Fibroblast of mammary gland (primary cell): ENCODE measurements at regions not wholly inside any gene's neighbourhood (a gene's known extent, or its start where the extent isn't known, plus 50 kb on each side); places are given as distances from the start of the nearest gene placed in this dataset.
"Not testable (repeated sequence)": the region's sequence is repeated elsewhere in the genome, so short reads cannot be mapped to it uniquely, and the experiment has no call there.

ENCODE experiments used
- DNase-seq: peaks from one replicate; pipeline ENCODE4 v3.0.0-alpha.2; 2010; ENCODE audit warnings: low read depth
- H3K4me3 ChIP-seq: 2 replicates; pipeline ENCODE4 v1.5.1; 2011; ENCODE audit warnings: low read depth, mild to moderate bottlenecking, low read length, moderate library complexity; ENCODE audit not compliant: control insufficient read depth
- TF ChIP-seq, protein P1 (sequence below): conservative IDR thresholded peaks from 2 replicates; pipeline ENCODE4 v1.5.1; 2011; ENCODE audit warnings: low read depth, low read length, inconsistent platforms; ENCODE audit not compliant: control insufficient read depth, insufficient read depth

DNA sequence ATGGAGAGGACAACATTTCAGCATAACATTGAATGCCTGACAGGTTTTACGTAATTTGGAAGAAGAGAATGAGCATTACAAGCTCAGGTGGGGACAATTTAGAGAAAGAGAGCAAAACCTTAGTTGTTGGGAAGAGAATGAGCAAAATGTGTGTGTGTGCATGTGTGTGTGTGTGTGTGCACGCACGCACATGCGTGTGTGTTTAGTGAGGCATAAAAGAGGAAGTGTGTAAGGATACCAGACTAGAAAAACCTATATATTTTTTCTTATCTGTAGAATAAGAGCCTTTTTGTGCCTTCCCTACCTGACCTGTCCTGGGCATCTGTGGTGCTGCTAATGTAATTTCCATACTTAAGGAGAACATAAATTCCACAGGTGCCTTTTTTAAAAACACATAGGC is 99.0 kb upstream of the PLXNA2 start:
- H3K4me3 ChIP-seq: no peak overlapping the region
- TF ChIP-seq, protein P1, sequence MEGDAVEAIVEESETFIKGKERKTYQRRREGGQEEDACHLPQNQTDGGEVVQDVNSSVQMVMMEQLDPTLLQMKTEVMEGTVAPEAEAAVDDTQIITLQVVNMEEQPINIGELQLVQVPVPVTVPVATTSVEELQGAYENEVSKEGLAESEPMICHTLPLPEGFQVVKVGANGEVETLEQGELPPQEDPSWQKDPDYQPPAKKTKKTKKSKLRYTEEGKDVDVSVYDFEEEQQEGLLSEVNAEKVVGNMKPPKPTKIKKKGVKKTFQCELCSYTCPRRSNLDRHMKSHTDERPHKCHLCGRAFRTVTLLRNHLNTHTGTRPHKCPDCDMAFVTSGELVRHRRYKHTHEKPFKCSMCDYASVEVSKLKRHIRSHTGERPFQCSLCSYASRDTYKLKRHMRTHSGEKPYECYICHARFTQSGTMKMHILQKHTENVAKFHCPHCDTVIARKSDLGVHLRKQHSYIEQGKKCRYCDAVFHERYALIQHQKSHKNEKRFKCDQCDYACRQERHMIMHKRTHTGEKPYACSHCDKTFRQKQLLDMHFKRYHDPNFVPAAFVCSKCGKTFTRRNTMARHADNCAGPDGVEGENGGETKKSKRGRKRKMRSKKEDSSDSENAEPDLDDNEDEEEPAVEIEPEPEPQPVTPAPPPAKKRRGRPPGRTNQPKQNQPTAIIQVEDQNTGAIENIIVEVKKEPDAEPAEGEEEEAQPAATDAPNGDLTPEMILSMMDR: no peak
- DNase-seq: no peak

DNA sequence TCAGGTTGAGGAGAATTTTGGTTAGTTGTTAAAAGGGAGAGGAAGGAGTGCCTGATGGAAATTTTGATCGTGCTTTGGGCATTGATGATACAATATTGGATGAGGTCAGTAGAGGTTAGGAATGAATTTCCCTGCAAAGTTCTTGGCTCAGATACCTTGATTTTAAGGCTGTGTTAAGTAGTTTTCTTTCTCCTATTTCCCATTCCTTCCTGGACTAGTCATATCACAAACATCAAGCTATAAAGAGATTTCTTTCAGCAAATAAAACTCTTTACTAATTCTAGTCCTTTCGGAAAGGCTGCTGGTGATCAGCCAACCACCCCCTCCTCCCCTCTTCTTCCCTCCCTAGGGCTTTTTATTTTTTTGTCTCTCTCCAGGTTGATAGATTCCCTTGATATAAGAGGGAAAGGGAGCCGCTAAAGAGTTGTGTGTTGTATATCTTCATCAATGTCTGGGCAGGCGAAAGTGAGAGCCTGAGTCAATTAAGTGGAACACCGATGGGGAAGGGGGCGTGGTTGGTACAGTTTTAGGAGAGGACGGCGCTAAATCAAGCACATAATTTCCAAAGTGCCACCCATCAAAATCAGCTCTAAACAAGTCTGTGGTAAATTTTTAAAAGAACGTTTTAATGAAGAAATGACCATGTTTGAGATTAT is 100.1 kb upstream of the PLXNA2 start:
- TF ChIP-seq, protein P1: no peak
- no peak for DNase-seq
- H3K4me3 ChIP-seq: no peak overlapping the region

DNA sequence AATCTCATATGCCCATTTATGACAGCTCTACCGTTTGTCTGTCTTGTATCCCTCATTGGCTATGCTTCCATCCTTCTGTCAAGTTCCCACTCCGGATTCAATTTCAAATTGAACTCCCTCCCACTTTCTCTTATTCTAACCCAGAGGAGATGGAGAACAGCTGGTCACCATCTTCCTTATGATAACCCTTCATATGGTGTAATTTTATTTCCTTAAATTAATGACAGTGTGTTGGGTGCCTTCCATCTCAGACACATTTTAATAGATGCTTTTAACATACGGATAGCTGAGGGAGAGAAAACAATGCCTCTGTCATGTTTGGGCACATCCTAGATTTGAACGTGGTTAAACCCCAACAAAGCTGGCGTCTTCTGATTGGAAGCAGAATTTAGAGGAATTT is 103.0 kb upstream of the PLXNA2 start:
- no peak overlapping the region for H3K4me3 ChIP-seq
- TF ChIP-seq, protein P1: no peak
- DNase-seq: no peak

DNA sequence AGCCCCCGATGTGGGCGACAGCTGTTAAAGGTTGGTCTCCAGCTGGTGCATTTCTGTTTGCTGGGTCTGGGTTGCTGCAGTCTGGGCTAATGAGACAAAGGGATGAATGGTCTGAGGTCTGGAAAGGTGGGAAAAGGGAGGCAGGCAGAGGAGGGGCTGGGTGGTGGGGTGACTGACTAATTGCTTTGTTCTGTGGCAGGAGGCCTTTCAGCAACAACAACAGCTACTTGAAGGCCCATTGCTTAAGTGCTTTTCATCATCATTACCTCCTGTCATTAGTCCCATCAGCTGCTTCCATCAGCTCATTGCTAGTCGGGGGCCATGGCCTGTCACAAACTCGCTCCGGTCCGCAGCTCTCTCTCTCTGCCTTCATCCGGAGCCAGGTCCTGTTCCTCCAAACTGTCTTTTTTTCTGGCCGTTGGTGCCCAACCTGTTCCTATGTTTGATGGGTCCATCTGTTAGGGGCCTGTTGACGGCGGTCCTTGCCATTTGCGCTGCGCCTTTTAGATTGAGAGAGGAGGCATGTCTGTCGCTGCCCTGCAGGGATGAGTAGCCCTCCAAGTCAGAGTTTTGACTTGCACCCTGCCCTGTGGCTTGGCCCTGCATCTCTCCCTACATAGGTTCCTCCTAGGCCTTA is 105.6 kb upstream of the PLXNA2 start:
- H3K4me3 ChIP-seq: no peak overlapping the region
- DNase-seq: no peak
- TF ChIP-seq, protein P1: no peak

DNA sequence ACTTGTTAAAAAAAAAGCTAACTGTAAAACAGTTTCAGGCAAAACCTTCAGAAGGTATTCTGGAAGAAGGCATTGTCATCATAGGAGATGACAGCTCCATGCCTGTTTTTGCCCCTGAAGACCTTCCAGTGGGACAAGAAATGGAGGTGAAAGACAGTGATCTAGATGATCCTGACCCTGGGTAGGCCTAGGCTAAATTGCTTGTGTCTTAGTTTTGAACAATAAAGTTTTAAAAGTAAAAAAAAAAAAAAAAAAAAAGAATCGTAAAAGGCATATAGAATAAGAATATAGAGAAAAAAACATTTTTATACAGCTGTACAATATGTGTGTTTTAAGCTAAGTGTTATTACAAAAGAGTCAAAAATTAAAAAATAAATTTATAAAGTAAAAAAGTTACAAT is 106.6 kb upstream of the PLXNA2 start:
- no peak overlapping the region for H3K4me3 ChIP-seq
- DNase-seq: no peak
- TF ChIP-seq, protein P1: no peak

DNA sequence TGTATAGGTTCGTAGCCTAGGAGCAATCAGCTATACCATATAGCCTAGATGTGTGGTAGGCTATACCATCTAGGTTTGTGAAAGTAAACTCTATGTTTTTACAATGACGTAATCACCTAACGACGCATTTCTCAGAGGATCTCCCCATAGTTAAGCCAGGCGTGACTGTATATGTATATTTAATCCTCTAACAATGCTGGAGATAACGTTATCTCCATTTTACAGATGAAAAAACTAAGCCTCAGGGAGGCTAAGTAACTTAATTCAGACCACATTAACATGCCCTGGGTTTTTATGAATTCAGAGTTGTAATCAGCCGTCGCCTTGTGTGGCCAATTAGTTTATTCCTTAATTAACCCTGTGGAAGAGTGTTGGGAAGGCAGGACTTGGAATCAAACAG is 107.7 kb upstream of the PLXNA2 start:
- no peak overlapping the region for H3K4me3 ChIP-seq
- TF ChIP-seq, protein P1: no peak
- DNase-seq: no peak

DNA sequence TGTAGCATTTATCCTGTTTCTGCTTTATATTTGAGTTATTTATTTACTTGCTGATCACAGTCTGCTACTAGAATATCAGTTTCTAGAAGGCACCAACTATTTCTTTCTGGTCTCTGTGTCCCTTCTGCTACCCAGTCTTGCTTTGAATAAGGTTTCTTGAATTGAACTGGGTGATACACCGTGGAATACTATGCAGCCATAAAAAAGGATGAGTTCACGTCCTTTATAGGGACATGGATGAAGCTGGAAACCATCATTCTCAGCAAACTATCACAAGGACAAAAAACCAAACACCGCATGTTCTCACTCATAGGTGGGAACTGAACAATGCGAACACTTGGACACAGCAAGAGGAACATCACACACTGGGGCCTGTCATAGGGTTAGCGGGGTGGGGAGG is 109.6 kb upstream of the PLXNA2 start:
- H3K4me3 ChIP-seq, DNase-seq: not testable (repeated sequence)
